Mesenchymal stem cell (in vitro differentiated cells and primary cell): ENCODE measurements at regions not wholly inside any gene's neighbourhood (a gene's known extent, or its start where the extent isn't known, plus 50 kb on each side); places are given as distances from the start of the nearest gene placed in this dataset.
A peak's percentile ranks its signal among the peaks of the same experiment; 100 is the strongest.

ENCODE experiments used
- DNase-seq: peaks from one replicate; pipeline ENCODE4 v3.0.0-alpha.2; 2013
- H2AFZ ChIP-seq: one replicate; pipeline ENCODE4 v1.6.1; 2013; ENCODE audit warnings: low read depth, mild to moderate bottlenecking, control low read depth, inconsistent platforms, low read length, moderate library complexity
- H2AK5ac ChIP-seq: 2 replicates; pipeline ENCODE4 v1.6.1; 2013; ENCODE audit warnings: low read length, moderate library complexity, mild to moderate bottlenecking, inconsistent platforms; ENCODE audit not compliant: severe bottlenecking
- H2BK120ac ChIP-seq: one replicate; pipeline ENCODE4 v1.6.1; 2013; ENCODE audit warnings: low read depth, mild to moderate bottlenecking, inconsistent platforms, low read length, moderate library complexity
- H2BK12ac ChIP-seq, 2 experiments: one replicate each; pipeline ENCODE4 v1.6.1; 2013; ENCODE audit warnings: inconsistent platforms in 2 of 2, low read length in 2 of 2, mild to moderate bottlenecking in 2 of 2, moderate library complexity in 2 of 2, control low read depth in 1 of 2
- H2BK15ac ChIP-seq: one replicate; pipeline ENCODE4 v1.6.1; 2013; ENCODE audit warnings: mild to moderate bottlenecking, low read depth, inconsistent platforms; ENCODE audit not compliant: poor library complexity, severe bottlenecking
- H2BK5ac ChIP-seq: 2 replicates; pipeline ENCODE4 v1.6.1; 2013; ENCODE audit warnings: low read depth, mild to moderate bottlenecking, low read length, control low read depth, inconsistent platforms; ENCODE audit not compliant: poor library complexity, severe bottlenecking
- H3K14ac ChIP-seq, 2 experiments: one replicate each; pipeline ENCODE4 v1.6.1; 2013; ENCODE audit warnings: inconsistent platforms in 2 of 2, low read length in 2 of 2, control low read depth in 1 of 2, mild to moderate bottlenecking in 1 of 2, moderate library complexity in 1 of 2
- H3K18ac ChIP-seq, 2 experiments: one replicate each; pipeline ENCODE4 v1.6.1; 2013; ENCODE audit warnings: inconsistent platforms in 2 of 2, low read length in 2 of 2, control low read depth in 1 of 2, low read depth in 1 of 2, mild to moderate bottlenecking in 1 of 2
- H3K23ac ChIP-seq, 2 experiments: one replicate each; pipeline ENCODE4 v1.6.1; 2013; ENCODE audit warnings: inconsistent platforms in 2 of 2, low read length in 2 of 2, mild to moderate bottlenecking in 2 of 2, moderate library complexity in 2 of 2, control low read depth in 1 of 2
- H3K27ac ChIP-seq: 2 replicates; pipeline ENCODE4 v1.5.1; 2013; ENCODE audit warnings: mild to moderate bottlenecking, moderate library complexity, low read length, control low read depth, inconsistent platforms; ENCODE audit not compliant: poor library complexity, severe bottlenecking
- H3K27me3 ChIP-seq, 2 experiments: 2 replicates each; pipeline versions ENCODE4 v1.6.1 to v1.7.0; 2013; ENCODE audit warnings: low read length in 2 of 2, mild to moderate bottlenecking in 2 of 2, moderate library complexity in 2 of 2, control low read depth in 1 of 2, inconsistent platforms in 1 of 2; ENCODE audit not compliant: control insufficient read depth in 1 of 2, insufficient read depth in 1 of 2
- H3K36me3 ChIP-seq, 2 experiments: 2 replicates each; pipeline versions ENCODE4 v1.6.1 to v1.7.0; 2013; ENCODE audit warnings: low read length in 2 of 2, control low read depth in 1 of 2, inconsistent platforms in 1 of 2, low read depth in 1 of 2, mild to moderate bottlenecking in 1 of 2; ENCODE audit not compliant: insufficient read depth in 2 of 2, control insufficient read depth in 1 of 2
- H3K4ac ChIP-seq, 2 experiments: one replicate each; pipeline ENCODE4 v1.6.1; 2013; ENCODE audit warnings: inconsistent platforms in 2 of 2, low read length in 2 of 2, mild to moderate bottlenecking in 2 of 2, moderate library complexity in 2 of 2, control low read depth in 1 of 2, low read depth in 1 of 2
- H3K4me1 ChIP-seq: 2 replicates; pipeline ENCODE4 v1.6.1; 2013; ENCODE audit warnings: low read depth, low read length, control low read depth; ENCODE audit not compliant: control insufficient read depth, insufficient read depth
- H3K4me2 ChIP-seq: 2 replicates; pipeline ENCODE4 v1.6.1; 2013; ENCODE audit warnings: low read length, mild to moderate bottlenecking, inconsistent platforms; ENCODE audit not compliant: poor library complexity, severe bottlenecking
- H3K4me3 ChIP-seq, 2 experiments: 2 replicates each; pipeline versions ENCODE4 v1.5.1 to v1.7.0; 2013; ENCODE audit warnings: low read length in 2 of 2, mild to moderate bottlenecking in 2 of 2, control low read depth in 1 of 2, low read depth in 1 of 2; ENCODE audit not compliant: insufficient read depth in 1 of 2
- H3K79me1 ChIP-seq: replicated peaks from 2 replicates; pipeline ENCODE4 v1.6.1; 2013; ENCODE audit warnings: mild to moderate bottlenecking, control low read depth, low read length, inconsistent platforms; ENCODE audit not compliant: poor library complexity, severe bottlenecking
- H3K9ac ChIP-seq: 2 replicates; pipeline ENCODE4 v1.7.0; 2013; ENCODE audit warnings: mild to moderate bottlenecking, low read length, moderate library complexity
- H3K9me3 ChIP-seq: 2 replicates; pipeline ENCODE4 v1.7.0; 2013; ENCODE audit warnings: mild to moderate bottlenecking, low read length; ENCODE audit not compliant: control insufficient read depth
- H4K8ac ChIP-seq: one replicate; pipeline ENCODE4 v1.6.1; 2013; ENCODE audit warnings: inconsistent platforms, mild to moderate bottlenecking, low read length, moderate library complexity
- H4K91ac ChIP-seq: one replicate; pipeline ENCODE4 v1.6.1; 2013; ENCODE audit warnings: mild to moderate bottlenecking, low read length, inconsistent platforms
- WGBS: methylation state at CpG from one replicate; pipeline ENCODE4 v1.1.7; 2013; ENCODE audit warnings: mixed read lengths; 5-methylcytosine and 5-hydroxymethylcytosine counted together

GRCh38 chr5:135130261-135131215 is 96.5 kb upstream of the PITX1 start:
- Histone ChIP-seq H3K14ac (no peak overlapping the region), H2BK12ac (peak overlapping the region in 1 of 2 experiments; percentile 37), H3K36me3 (no peaks in the 10 kb centered on the region), H3K9me3 (no peaks in the 10 kb centered on the region), H3K79me1 (no peaks in the 10 kb centered on the region), H3K27me3 (peaks cover 0 to 17% of the 10 kb centered on the region in 2 experiments), H4K8ac (no peak overlapping the region), H3K27ac (no peak overlapping the region), H2AK5ac (no peak overlapping the region), H2AFZ (no peak overlapping the region), H2BK5ac (no peak overlapping the region), H3K18ac (no peak overlapping the region), H3K4me1 (peaks cover 6% of the 10 kb centered on the region), H3K4me3 (no peak overlapping the region), H3K23ac (no peak overlapping the region), H3K4ac (peak overlapping the region in 1 of 2 experiments; percentile 17), H2BK120ac (no peak overlapping the region), H3K4me2 (no peak overlapping the region), H4K91ac (no peak overlapping the region), H2BK15ac (peak overlapping the region; percentile 50), H3K9ac (no peak overlapping the region)
- 94% methylated on average over 7 of the region's 7 CpGs for WGBS
- DNase-seq, result no peak

- no peak overlapping the region for H3K23ac ChIP-seq
- H3K4me1 ChIP-seq, result peaks cover 6% of the 10 kb centered on the region
- H4K91ac ChIP-seq, result peak overlapping the region; percentile 54
- H3K27ac ChIP-seq, result no peak overlapping the region
- no peak overlapping the region for H2AFZ ChIP-seq
- H3K27me3 ChIP-seq, result peaks cover 6 to 29% of the 10 kb centered on the region in 2 experiments
- H2AK5ac ChIP-seq, result no peak overlapping the region
- H3K79me1 ChIP-seq, result no peaks in the 10 kb centered on the region
- no peak overlapping the region for H3K4me3 ChIP-seq
- H3K14ac ChIP-seq, result peak overlapping the region in 1 of 2 experiments; percentile 53
- no peaks in the 10 kb centered on the region for H3K36me3 ChIP-seq
- H2BK12ac ChIP-seq, result peak overlapping the region in 1 of 2 experiments; percentile 4
- no peaks in the 10 kb centered on the region for H3K9me3 ChIP-seq
- DNase-seq, result no peak
- H3K4ac ChIP-seq, result peak overlapping the region; percentile 49 to 66
- H3K4me2 ChIP-seq, result no peak overlapping the region
- WGBS, result 67% methylated on average over 12 of the region's 12 CpGs
- H3K9ac ChIP-seq, result no peak overlapping the region
- no peak overlapping the region for H2BK120ac ChIP-seq
- no peak overlapping the region for H3K18ac ChIP-seq
- peak overlapping the region; percentile 68 for H2BK15ac ChIP-seq
- no peak overlapping the region for H4K8ac ChIP-seq
- no peak overlapping the region for H2BK5ac ChIP-seq
Measured at GRCh38 chr5:135129307-135129706, 95.3 kb upstream of the PITX1 start.

- Histone ChIP-seq H3K27ac (no peak overlapping the region), H3K9me3 (no peaks in the 10 kb centered on the region), H3K18ac (peak overlapping the region; percentile 52 to 69), H2BK5ac (no peak overlapping the region), H2BK15ac (peak overlapping the region; percentile 1), H4K91ac (no peak overlapping the region), H2AK5ac (no peak overlapping the region), H2BK12ac (peak overlapping the region in 1 of 2 experiments; percentile 12), H3K4me3 (no peak overlapping the region), H3K27me3 (peaks cover 7 to 38% of the 10 kb centered on the region in 2 experiments), H3K4ac (no peak overlapping the region), H3K36me3 (no peaks in the 10 kb centered on the region), H3K9ac (no peak overlapping the region), H3K79me1 (no peaks in the 10 kb centered on the region), H3K23ac (no peak overlapping the region), H3K4me1 (peaks cover 6% of the 10 kb centered on the region), H4K8ac (no peak overlapping the region), H2BK120ac (no peak overlapping the region), H2AFZ (no peak overlapping the region), H3K4me2 (no peak overlapping the region), H3K14ac (no peak overlapping the region)
- no peak for DNase-seq
- WGBS, result 100% methylated on average over 3 of the region's 3 CpGs
Measured at GRCh38 chr5:135128361-135128760, 94.3 kb upstream of the PITX1 start.

- Histone ChIP-seq H4K91ac (peak overlapping the region; percentile 74), H3K4me3 (no peak overlapping the region), H3K14ac (peak overlapping the region in 1 of 2 experiments; percentile 82), H2AK5ac (no peak overlapping the region), H3K27me3 (peaks cover 15 to 44% of the 10 kb centered on the region in 2 experiments), H3K9ac (no peak overlapping the region), H4K8ac (no peak overlapping the region), H2BK15ac (peak overlapping the region; percentile 56), H2BK5ac (no peak overlapping the region), H3K18ac (peak overlapping the region; percentile 69), H3K27ac (no peak overlapping the region), H3K4ac (peak overlapping the region in 1 of 2 experiments; percentile 71), H3K4me2 (no peak overlapping the region), H3K79me1 (no peaks in the 10 kb centered on the region), H2BK12ac (peak overlapping the region in 1 of 2 experiments; percentile 45), H3K4me1 (peaks cover 6% of the 10 kb centered on the region), H3K36me3 (no peaks in the 10 kb centered on the region), H3K23ac (no peak overlapping the region), H2AFZ (no peak overlapping the region), H2BK120ac (no peak overlapping the region), H3K9me3 (no peaks in the 10 kb centered on the region)
- 50% methylated on average over 11 of the region's 11 CpGs for WGBS
- peak; percentile 93 for DNase-seq
Measured at GRCh38 chr5:135127439-135128240, 93.6 kb upstream of the PITX1 start.
